ENCODE measurements at regions not wholly inside any gene's neighbourhood (a gene's known extent, or its start where the extent isn't known, plus 50 kb on each side); places are given as distances from the start of the nearest gene placed in this dataset.

GRCh38 chr16:10297341-10298006 is 88.4 kb upstream of the ATF7IP2 start:
- TF ChIP-seq POLR2A (IDR thresholded peaks at IDR 0.05; ENCODE audit: low read depth, low read length) = no peak
- no peak for TF ChIP-seq POLR2AphosphoS5 (IDR thresholded peaks at IDR 0.05; ENCODE audit: low read depth, low read length)
- TF ChIP-seq TAF1 (IDR thresholded peaks at IDR 0.05; ENCODE audit: low read depth, low read length) = peak; percentile 61; the same call in 1 of the 2 replicates
- peak; percentile 64 for TF ChIP-seq PAX5 (IDR thresholded peaks at IDR 0.05; ENCODE audit: insufficient read depth, low read length, severe bottlenecking)

Data from GM12891 (cell line).